ENCODE measurements at regions not wholly inside any gene's neighbourhood (a gene's known extent, or its start where the extent isn't known, plus 50 kb on each side); places are given as distances from the start of the nearest gene placed in this dataset.

DNA sequence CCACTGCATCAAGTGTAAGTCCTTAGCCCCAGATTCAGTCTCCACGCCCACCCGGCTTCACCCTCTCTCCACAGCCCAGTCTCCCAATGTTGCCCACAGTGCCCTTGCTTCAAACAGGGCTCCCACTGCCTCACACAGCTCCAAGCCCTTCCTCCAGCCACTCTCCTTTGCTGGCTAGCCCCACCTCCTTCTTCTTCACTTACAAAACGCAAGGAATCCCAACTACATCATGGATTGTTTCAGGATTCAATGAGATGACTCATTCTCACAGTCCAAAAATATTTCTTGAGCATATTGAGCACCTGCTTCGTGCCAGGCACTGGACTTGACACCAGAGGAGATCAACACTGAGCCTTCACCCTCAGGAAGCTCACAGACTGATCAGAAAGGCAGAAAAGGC is 533.5 kb downstream of the BUD13 start:
- TF ChIP-seq, protein P1, sequence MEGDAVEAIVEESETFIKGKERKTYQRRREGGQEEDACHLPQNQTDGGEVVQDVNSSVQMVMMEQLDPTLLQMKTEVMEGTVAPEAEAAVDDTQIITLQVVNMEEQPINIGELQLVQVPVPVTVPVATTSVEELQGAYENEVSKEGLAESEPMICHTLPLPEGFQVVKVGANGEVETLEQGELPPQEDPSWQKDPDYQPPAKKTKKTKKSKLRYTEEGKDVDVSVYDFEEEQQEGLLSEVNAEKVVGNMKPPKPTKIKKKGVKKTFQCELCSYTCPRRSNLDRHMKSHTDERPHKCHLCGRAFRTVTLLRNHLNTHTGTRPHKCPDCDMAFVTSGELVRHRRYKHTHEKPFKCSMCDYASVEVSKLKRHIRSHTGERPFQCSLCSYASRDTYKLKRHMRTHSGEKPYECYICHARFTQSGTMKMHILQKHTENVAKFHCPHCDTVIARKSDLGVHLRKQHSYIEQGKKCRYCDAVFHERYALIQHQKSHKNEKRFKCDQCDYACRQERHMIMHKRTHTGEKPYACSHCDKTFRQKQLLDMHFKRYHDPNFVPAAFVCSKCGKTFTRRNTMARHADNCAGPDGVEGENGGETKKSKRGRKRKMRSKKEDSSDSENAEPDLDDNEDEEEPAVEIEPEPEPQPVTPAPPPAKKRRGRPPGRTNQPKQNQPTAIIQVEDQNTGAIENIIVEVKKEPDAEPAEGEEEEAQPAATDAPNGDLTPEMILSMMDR (IDR thresholded peaks at IDR 0.05): no peak
- TF ChIP-seq POLR2A (IDR thresholded peaks at IDR 0.05): no peak
- TF ChIP-seq POLR2AphosphoS5 (IDR thresholded peaks at IDR 0.05): no peak

Measured in prostate gland (tissue), 2 donors.